IPS-NIHi11 (cell line): ENCODE measurements at regions not wholly inside any gene's neighbourhood (a gene's known extent, or its start where the extent isn't known, plus 50 kb on each side); places are given as distances from the start of the nearest gene placed in this dataset.
"Not testable (repeated sequence)": the region's sequence is repeated elsewhere in the genome, so short reads cannot be mapped to it uniquely, and the experiment has no call there.

Experiments used
- DNase-seq: peaks from one replicate; pipeline ENCODE4 v3.0.0; 2012; ENCODE audit warnings: mixed read lengths, low spot score

GRCh38 chr14:106355007-106355791 is 828.8 kb downstream of the TMEM121 start:
- DNase-seq = not testable (repeated sequence)

GRCh38 chr14:106355881-106356642 is 829.7 kb downstream of the TMEM121 start:
- DNase-seq = not testable (repeated sequence)

DNA sequence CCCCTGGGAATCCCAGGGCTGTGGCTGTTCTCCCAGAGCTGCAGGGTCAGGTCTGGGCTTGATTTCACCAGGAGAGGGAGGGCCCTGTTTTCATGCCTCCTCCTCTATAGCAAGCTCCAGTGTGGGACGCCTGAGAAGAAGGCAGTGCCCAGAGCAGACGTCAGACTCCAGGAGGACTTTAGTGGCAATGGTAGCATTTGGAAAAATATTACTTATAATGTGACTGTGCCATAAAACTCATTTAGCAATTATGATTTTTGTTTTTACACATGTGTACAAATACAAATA is 830.2 kb downstream of the TMEM121 start:
- DNase-seq = not testable (repeated sequence)

- not testable (repeated sequence) for DNase-seq
Measured at GRCh38 chr14:106359157-106359887, 832.9 kb downstream of the TMEM121 start.

DNA sequence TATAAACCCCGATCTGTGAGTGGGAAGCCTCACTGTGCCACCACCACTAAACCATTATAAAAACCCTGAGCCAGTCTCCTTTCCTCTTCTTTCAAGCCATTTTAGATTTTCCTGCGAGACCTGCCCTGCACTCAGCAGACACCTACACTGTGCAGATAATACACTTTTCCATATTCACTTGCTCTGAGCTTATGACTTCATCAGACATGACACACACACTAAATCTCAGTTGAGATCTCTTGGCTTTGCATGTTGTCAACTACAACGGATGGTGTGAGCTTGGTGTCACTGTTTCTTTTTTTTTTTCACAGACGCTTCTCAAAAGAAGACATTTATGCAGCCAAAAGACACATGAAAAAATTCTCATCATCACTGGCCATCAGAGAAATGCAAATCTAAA is 839.0 kb downstream of the TMEM121 start:
- DNase-seq = not testable (repeated sequence)

GRCh38 chr14:106365894-106366293 is 839.5 kb downstream of the TMEM121 start:
- DNase-seq = not testable (repeated sequence)

DNA sequence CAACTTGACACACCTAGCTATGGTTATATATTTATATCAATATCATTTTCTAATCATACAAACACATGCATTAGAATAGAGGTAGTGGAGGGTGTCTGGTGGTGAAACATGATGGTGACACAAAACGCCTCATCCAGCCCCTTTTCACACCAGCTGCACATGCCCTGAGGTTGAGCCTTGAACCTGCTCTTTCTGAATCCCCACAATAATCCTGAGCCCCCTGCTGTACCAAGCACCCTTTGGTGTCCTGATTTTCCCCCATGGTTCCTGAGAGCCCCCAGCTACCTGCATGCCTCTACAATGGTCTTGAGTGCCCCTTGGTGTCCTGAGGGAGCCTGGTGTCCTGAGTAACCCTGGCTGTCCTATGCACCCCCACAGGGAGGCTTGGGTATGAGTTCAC is 840.6 kb downstream of the TMEM121 start:
- not testable (repeated sequence) for DNase-seq

DNA sequence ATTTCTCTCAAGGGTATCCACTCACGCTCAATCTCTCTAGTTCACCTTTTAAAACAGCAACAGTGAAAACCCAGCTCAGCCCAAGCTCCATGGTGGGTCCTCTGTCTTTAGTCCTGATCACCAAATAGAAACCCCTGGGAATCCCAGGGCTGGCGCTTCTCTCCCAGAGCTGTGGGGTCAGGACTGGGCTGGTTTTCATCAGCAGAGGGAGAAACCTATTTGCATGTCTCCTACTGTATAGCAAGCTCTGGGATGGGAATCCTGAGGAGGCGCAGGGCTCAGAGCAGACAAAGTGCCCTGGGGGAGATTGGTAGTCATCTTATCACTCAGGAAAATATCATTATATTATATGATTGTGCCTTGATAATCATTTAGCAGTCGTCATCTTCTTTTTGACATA is 843.1 kb downstream of the TMEM121 start:
- not testable (repeated sequence) for DNase-seq

- DNase-seq = peak; percentile 52
Measured at GRCh38 chr14:106372870-106373652, 846.7 kb downstream of the TMEM121 start.

- not testable (repeated sequence) for DNase-seq
Measured at GRCh38 chr14:106373653-106374110, 847.3 kb downstream of the TMEM121 start.

DNA sequence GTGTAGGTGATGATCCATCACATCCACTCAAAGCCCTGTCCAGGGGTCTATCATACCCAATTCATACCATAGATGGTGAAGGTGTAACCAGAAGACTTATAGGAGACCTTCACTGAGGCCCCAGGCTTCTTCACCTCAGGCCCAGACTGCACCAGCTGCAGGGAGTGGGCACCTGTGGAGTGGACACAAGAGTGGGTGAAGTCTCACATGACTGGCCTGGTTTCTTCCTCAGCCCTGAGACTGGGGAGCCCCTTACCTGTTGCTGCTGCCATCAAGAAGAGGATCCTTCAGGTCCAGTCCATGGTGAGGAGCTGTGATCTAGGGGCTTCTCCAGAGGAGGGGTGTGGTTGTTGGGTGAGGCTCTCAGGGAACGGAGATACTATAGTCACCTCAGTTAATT is 851.0 kb downstream of the TMEM121 start:
- DNase-seq = no peak

- no peak for DNase-seq
Measured at GRCh38 chr14:106378191-106378590, 851.8 kb downstream of the TMEM121 start.

GRCh38 chr14:106380740-106381139 is 854.4 kb downstream of the TMEM121 start:
- no peak for DNase-seq

- DNase-seq = not testable (repeated sequence)
Measured at GRCh38 chr14:106389186-106389585, 862.8 kb downstream of the TMEM121 start.

DNA sequence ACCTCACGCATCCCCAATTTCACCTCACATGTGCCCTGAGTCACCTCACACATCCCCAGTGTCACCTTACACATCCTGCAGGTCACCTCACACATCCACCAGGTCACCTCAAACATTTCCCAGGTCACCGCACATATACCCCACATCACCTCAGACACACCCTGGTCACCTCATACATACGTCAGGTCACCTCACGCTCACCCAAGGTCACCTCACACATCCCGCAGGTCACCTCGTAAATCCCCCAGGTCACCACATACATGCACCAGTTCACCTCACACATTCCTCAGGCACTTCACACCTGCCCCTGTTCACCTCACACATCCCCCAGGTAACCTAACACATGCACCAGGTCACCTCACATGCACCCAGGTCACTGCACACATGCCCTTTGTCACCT is 864.0 kb downstream of the TMEM121 start:
- no peak for DNase-seq

- DNase-seq = no peak
Measured at GRCh38 chr14:106390947-106391346, 864.6 kb downstream of the TMEM121 start.

GRCh38 chr14:106393742-106394141 is 867.4 kb downstream of the TMEM121 start:
- no peak for DNase-seq

- no peak for DNase-seq
Measured at GRCh38 chr14:106395456-106396050, 869.2 kb downstream of the TMEM121 start.

DNA sequence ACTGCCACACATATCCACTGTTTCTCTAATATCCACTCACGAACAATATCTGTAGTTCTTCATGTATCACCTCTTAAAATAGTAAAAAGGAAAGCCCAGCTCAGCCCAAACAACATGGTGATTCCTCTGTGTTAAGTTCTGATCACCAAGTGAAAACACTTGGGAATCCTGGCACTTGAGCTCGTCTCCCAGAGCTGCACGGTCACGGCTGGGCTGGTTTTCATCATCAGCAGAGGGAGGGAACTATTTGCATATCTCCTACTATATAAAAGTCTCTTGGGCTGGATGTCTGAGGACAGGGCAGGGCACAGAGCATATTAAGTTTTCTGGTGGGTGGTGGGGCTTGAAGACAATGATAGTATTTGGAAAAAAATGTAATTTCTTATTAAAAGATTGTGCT is 870.6 kb downstream of the TMEM121 start:
- DNase-seq = no peak

- DNase-seq = not testable (repeated sequence)
Measured at GRCh38 chr14:106398931-106399331, 872.5 kb downstream of the TMEM121 start.

GRCh38 chr14:106401316-106401715 is 874.9 kb downstream of the TMEM121 start:
- DNase-seq = not testable (repeated sequence)
